ENCODE measurements at regions not wholly inside any gene's neighbourhood (a gene's known extent, or its start where the extent isn't known, plus 50 kb on each side); places are given as distances from the start of the nearest gene placed in this dataset.

DNA sequence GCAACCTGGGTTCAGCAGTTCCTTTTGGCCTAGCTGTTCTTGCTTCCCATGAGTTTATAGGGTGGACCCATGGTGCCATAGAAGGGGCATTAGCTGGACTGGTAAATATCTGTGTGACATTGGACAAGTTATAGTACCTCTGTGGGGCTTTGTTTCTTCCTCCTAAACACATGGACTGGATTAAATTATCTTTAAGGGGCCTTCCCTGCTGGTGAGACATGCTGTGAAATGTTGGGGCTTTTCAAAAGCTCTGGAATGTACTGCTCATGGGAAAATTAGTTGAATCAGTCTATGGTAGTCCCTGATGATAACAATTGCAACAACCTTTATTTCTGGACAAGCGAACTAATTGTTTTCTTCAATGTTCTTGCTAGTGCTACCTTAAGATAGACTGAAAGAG, 276.2 kb downstream of the BLID start:
- TF ChIP-seq CTCF (IDR thresholded peaks at IDR 0.05; ENCODE audit: low read length, missing control alignments), result no peak
- no peak for DNase-seq (ENCODE audit: low read depth)
- no peak overlapping the region for H3K4me3 ChIP-seq (replicated peaks; ENCODE audit: low read depth, low read length)

- TF ChIP-seq CTCF (IDR thresholded peaks at IDR 0.05; ENCODE audit: low read length, missing control alignments), result no peak
- no peak overlapping the region for H3K4me3 ChIP-seq (replicated peaks; ENCODE audit: low read depth, low read length)
- no peak for DNase-seq (ENCODE audit: low read depth)
Observed at GRCh38 chr11:121838571-121838970, 277.4 kb downstream of the BLID start.

- DNase-seq (ENCODE audit: low read depth), result peak; percentile 37
- TF ChIP-seq CTCF (IDR thresholded peaks at IDR 0.05; ENCODE audit: low read length, missing control alignments), result no peak
- H3K4me3 ChIP-seq (replicated peaks; ENCODE audit: low read depth, low read length), result no peak overlapping the region
Observed at GRCh38 chr11:121833970-121834369, 282.0 kb downstream of the BLID start.

DNA sequence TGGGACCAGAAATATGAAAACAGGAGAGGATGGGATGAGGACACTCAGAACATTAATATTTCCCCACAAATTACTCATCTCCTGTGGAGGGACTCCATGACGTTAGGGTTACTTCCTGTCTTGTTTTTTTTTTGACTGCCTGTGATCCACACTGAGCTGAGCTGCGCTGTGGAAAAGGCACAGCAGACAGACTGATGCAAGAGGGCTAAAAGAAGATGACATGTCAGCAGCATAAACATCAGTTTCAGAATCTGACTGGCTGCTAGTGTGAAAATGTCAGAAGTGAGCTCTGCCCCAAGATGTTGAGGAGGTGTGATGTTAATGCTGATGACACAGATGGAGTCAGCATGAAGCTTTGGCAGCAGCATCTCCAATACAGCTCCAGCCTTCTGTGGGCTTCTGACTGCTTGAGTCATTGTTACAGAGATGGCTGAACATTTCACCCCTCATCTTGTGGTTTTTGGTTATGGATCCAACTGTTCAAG, 286.8 kb downstream of the BLID start:
- no peak for TF ChIP-seq CTCF (IDR thresholded peaks at IDR 0.05; ENCODE audit: low read length, missing control alignments)
- DNase-seq (ENCODE audit: low read depth), result peak; percentile 97
- no peak overlapping the region for H3K4me3 ChIP-seq (replicated peaks; ENCODE audit: low read depth, low read length)

GRCh38 chr11:121814962-121815361, 301.1 kb downstream of the BLID start:
- no peak for DNase-seq (ENCODE audit: low read depth)
- H3K4me3 ChIP-seq (replicated peaks; ENCODE audit: low read depth, low read length), result no peak overlapping the region
- no peak for TF ChIP-seq CTCF (IDR thresholded peaks at IDR 0.05; ENCODE audit: low read length, missing control alignments)

GRCh38 chr11:121814296-121814695, 301.7 kb downstream of the BLID start:
- TF ChIP-seq CTCF (IDR thresholded peaks at IDR 0.05; ENCODE audit: low read length, missing control alignments), result no peak
- H3K4me3 ChIP-seq (replicated peaks; ENCODE audit: low read depth, low read length), result no peak overlapping the region
- no peak for DNase-seq (ENCODE audit: low read depth)

- no peak for TF ChIP-seq CTCF (IDR thresholded peaks at IDR 0.05; ENCODE audit: low read length, missing control alignments)
- DNase-seq (ENCODE audit: low read depth), result peak; percentile 11
- no peak overlapping the region for H3K4me3 ChIP-seq (replicated peaks; ENCODE audit: low read depth, low read length)
Observed at GRCh38 chr11:121810291-121810690, 305.7 kb downstream of the BLID start.
